Sigmoid colon (tissue), 6 donors: ENCODE measurements at regions not wholly inside any gene's neighbourhood (a gene's known extent, or its start where the extent isn't known, plus 50 kb on each side); places are given as distances from the start of the nearest gene placed in this dataset.

ENCODE experiments used
- DNase-seq: peaks from one replicate; pipeline ENCODE4 v3.0.0-alpha.2; 2019
- H3K27ac ChIP-seq, 4 donors: fragments of 200-600 bp; sonication (generic); one replicate each; pipeline ENCODE4 v1.5.1; 2016 to 2019; ENCODE audit warnings: mild to moderate bottlenecking in 1 of 4
- H3K27me3 ChIP-seq, 3 donors: fragments of 200-600 bp; sonication (generic); one replicate each; pipeline ENCODE4 v1.5.1; 2019; ENCODE audit warnings: mild to moderate bottlenecking in 1 of 3
- H3K36me3 ChIP-seq, 4 donors: fragments of 200-600 bp; sonication (generic); one replicate each; pipeline ENCODE4 v1.5.1; 2016 to 2019
- H3K4me1 ChIP-seq, 4 donors: fragments of 200-600 bp; sonication (generic); one replicate each; pipeline ENCODE4 v1.5.1; 2017 to 2019
- H3K4me3 ChIP-seq, 4 donors: fragments of 200-600 bp; sonication (generic); one replicate each; pipeline ENCODE4 v1.5.1; 2017 to 2019; ENCODE audit warnings: mild to moderate bottlenecking in 2 of 4, moderate library complexity in 1 of 4
- H3K9me3 ChIP-seq, 4 donors: fragments of 200-600 bp in 3 of 4; sonication (generic) in 3 of 4; one replicate each; pipeline versions ENCODE4 v1.5.1 to v1.6.1; 2013 to 2019
- CTCF ChIP-seq, 4 experiments: fragments of 450-650 bp in 3 of 4; fragments of 200-600 bp in 1 of 4; IDR thresholded peaks; one replicate each; pipeline ENCODE4 v1.5.1; 2016 to 2019; ENCODE audit warnings: antibody characterized with exemption in 4 of 4, mild to moderate bottlenecking in 3 of 4, moderate library complexity in 2 of 4
- EP300 ChIP-seq, 4 donors: sonication (generic); formaldehyde crosslinking; IDR thresholded peaks; one replicate each; pipeline ENCODE4 v1.6.1; 2017; ENCODE audit warnings: antibody characterized with exemption in 4 of 4
- POLR2A ChIP-seq, 2 donors: fragments of 450-650 bp; IDR thresholded peaks; one replicate each; pipeline ENCODE4 v1.6.1; 2016; ENCODE audit warnings: antibody characterized with exemption in 2 of 2, mild to moderate bottlenecking in 2 of 2, moderate library complexity in 2 of 2
- POLR2AphosphoS5 ChIP-seq, 4 donors: sonication (generic); formaldehyde crosslinking; IDR thresholded peaks; one replicate each; pipeline ENCODE4 v1.6.1; 2017; ENCODE audit warnings: antibody characterized with exemption in 4 of 4
- WGBS, 2 donors: extraction: QIAGEN DNeasy Blood & Tissue Kit; methylation state at CpG; one replicate each; pipeline ENCODE4 v1.1.7; 2013; 5-methylcytosine and 5-hydroxymethylcytosine counted together
- intact Hi-C: fragments of 100-400 bp; cut with DNase I; formaldehyde crosslinking; loops from one replicate; pipeline ENCODE4 v1.15.1; 2023
- donor health status: healthy with polysubstance abuse.
- donor health status: healthy.

GRCh38 chr2:240322991-240323390 is 112.5 kb upstream of the GPC1 start:
- no peak for DNase-seq
- H3K9me3 ChIP-seq: no peaks in the 10 kb centered on the region
- H3K27me3 ChIP-seq: no peaks in the 10 kb centered on the region
- peaks cover 0 to 6% (median 3%) of the 10 kb centered on the region in 4 donors for H3K4me1 ChIP-seq
- H3K4me3 ChIP-seq: no peak overlapping the region
- WGBS, 2 donors: 78 to 83% methylated on average over 25 of the region's 25 CpGs
- H3K36me3 ChIP-seq: no peaks in the 10 kb centered on the region
- intact Hi-C loops: no loop called here
- TF ChIP-seq EP300 (IDR thresholded peaks at IDR 0.05): no peak
- TF ChIP-seq POLR2A (IDR thresholded peaks at IDR 0.05): no peak
- no peak for TF ChIP-seq CTCF (IDR thresholded peaks at IDR 0.05)
- TF ChIP-seq POLR2AphosphoS5 (IDR thresholded peaks at IDR 0.05): no peak
- no peak overlapping the region for H3K27ac ChIP-seq

GRCh38 chr2:240323601-240324291 is 111.7 kb upstream of the GPC1 start:
- no peak for TF ChIP-seq POLR2AphosphoS5 (IDR thresholded peaks at IDR 0.05)
- no peak for TF ChIP-seq POLR2A (IDR thresholded peaks at IDR 0.05)
- no peak for TF ChIP-seq EP300 (IDR thresholded peaks at IDR 0.05)
- no peak for TF ChIP-seq CTCF (IDR thresholded peaks at IDR 0.05)
- no peak for DNase-seq
- Histone ChIP-seq H3K36me3 (no peaks in the 10 kb centered on the region), H3K4me1 (peaks cover 0 to 6% (median 3%) of the 10 kb centered on the region in 4 donors), H3K27me3 (no peaks in the 10 kb centered on the region), H3K4me3 (no peak overlapping the region), H3K27ac (no peak overlapping the region), H3K9me3 (no peaks in the 10 kb centered on the region)
- intact Hi-C loops: no loop called here
- 81 to 86% methylated on average over 28 of the region's 28 CpGs for WGBS, 2 donors

GRCh38 chr2:240324312-240325015 is 111.0 kb upstream of the GPC1 start:
- intact Hi-C loops: no loop called here
- H3K27ac ChIP-seq: no peak overlapping the region
- H3K36me3 ChIP-seq: no peaks in the 10 kb centered on the region
- no peak for TF ChIP-seq CTCF (IDR thresholded peaks at IDR 0.05)
- no peak for TF ChIP-seq EP300 (IDR thresholded peaks at IDR 0.05)
- no peak for TF ChIP-seq POLR2A (IDR thresholded peaks at IDR 0.05)
- TF ChIP-seq POLR2AphosphoS5 (IDR thresholded peaks at IDR 0.05): no peak
- DNase-seq: no peak
- H3K4me3 ChIP-seq: no peak overlapping the region
- no peaks in the 10 kb centered on the region for H3K27me3 ChIP-seq
- H3K4me1 ChIP-seq: peaks cover 0 to 6% (median 3%) of the 10 kb centered on the region in 4 donors
- 77 to 84% methylated on average over 25 of the region's 25 CpGs for WGBS, 2 donors
- H3K9me3 ChIP-seq: no peaks in the 10 kb centered on the region

GRCh38 chr2:240325016-240326007 is 110.2 kb upstream of the GPC1 start:
- TF ChIP-seq POLR2A (IDR thresholded peaks at IDR 0.05) (no peak), POLR2AphosphoS5 (IDR thresholded peaks at IDR 0.05) (peak in 1 of 4 donors; percentile 27)
- no peaks in the 10 kb centered on the region for H3K36me3 ChIP-seq
- intact Hi-C loops: no loop called here

More at GRCh38 chr2:240325016-240326007, 110.2 kb upstream of the GPC1 start:
- H3K27ac ChIP-seq: no peak overlapping the region
- WGBS, 2 donors: 65 to 81% methylated on average over 25 of the region's 25 CpGs
- no peaks in the 10 kb centered on the region for H3K27me3 ChIP-seq
- H3K4me1 ChIP-seq: peaks cover 0 to 6% (median 3%) of the 10 kb centered on the region in 4 donors
- DNase-seq: no peak
- no peak overlapping the region for H3K4me3 ChIP-seq
- no peaks in the 10 kb centered on the region for H3K9me3 ChIP-seq
